ENCODE measurements at regions not wholly inside any gene's neighbourhood (a gene's known extent, or its start where the extent isn't known, plus 50 kb on each side); places are given as distances from the start of the nearest gene placed in this dataset.

GRCh38 chr15:91490211-91490610 lies 363.3 kb upstream of the SLCO3A1 start:
- TF ChIP-seq CTCF (IDR thresholded peaks at IDR 0.05; ENCODE audit: insufficient read depth, low read length, poor library complexity, severe bottlenecking), result no peak
- no peak for TF ChIP-seq EZH2phosphoT487 (conservative IDR thresholded peaks at IDR 0.05; ENCODE audit: low read length)

All from SU-DHL-6 (cell line).